Coronary artery (tissue), 2 donors: ENCODE measurements at regions not wholly inside any gene's neighbourhood (a gene's known extent, or its start where the extent isn't known, plus 50 kb on each side); places are given as distances from the start of the nearest gene placed in this dataset.

Experiments
- DNase-seq: peaks from one replicate; pipeline ENCODE4 v3.0.0-alpha.2; 2017; ENCODE audit warnings: low spot score
- H3K27ac ChIP-seq, 2 donors: fragments of 200-600 bp; sonication (generic); one replicate each; pipeline ENCODE4 v1.5.1; 2016 to 2019
- H3K4me3 ChIP-seq: fragments of 200-600 bp; sonication (generic); 2 replicates; pipeline ENCODE4 v1.5.1; 2016; ENCODE audit warnings: mild to moderate bottlenecking, moderate library complexity
- CTCF ChIP-seq: fragments of 200-600 bp; sonication (generic); IDR thresholded peaks from one replicate; pipeline ENCODE4 v1.5.1; 2019; ENCODE audit warnings: antibody characterized with exemption

DNA sequence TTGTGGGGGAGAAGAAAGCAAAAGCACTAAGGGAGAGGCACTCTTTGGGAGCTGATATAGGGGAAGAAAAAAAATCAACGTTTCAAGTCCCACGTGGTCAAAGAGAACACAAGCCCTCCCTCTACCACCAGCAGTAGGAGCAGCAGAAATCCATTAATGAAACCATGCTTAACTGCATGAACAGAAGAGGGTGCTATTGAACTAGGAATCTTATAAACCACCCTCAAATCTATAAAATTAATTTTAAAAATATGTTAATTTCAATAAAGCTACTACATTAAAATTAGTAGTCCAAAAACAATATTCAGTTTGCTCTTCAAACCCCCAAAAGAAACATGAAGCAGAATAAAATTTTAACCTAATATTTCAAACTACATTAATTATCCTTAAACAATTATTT lies 147.8 kb downstream of the TMEM18 start:
- no peak overlapping the region for H3K27ac ChIP-seq
- H3K4me3 ChIP-seq, result no peak overlapping the region
- no peak for TF ChIP-seq CTCF
- no peak for DNase-seq

GRCh38 chr2:527581-527980 lies 149.6 kb downstream of the TMEM18 start:
- no peak overlapping the region for H3K4me3 ChIP-seq
- DNase-seq, result no peak
- no peak for TF ChIP-seq CTCF

GRCh38 chr2:526918-527317 lies 150.3 kb downstream of the TMEM18 start:
- Histone ChIP-seq H3K4me3 (no peak overlapping the region), H3K27ac (no peak overlapping the region)
- DNase-seq, result no peak
- no peak for TF ChIP-seq CTCF

More at GRCh38 chr2:527581-527980, 149.6 kb downstream of the TMEM18 start:
- H3K27ac ChIP-seq, result no peak overlapping the region

DNA sequence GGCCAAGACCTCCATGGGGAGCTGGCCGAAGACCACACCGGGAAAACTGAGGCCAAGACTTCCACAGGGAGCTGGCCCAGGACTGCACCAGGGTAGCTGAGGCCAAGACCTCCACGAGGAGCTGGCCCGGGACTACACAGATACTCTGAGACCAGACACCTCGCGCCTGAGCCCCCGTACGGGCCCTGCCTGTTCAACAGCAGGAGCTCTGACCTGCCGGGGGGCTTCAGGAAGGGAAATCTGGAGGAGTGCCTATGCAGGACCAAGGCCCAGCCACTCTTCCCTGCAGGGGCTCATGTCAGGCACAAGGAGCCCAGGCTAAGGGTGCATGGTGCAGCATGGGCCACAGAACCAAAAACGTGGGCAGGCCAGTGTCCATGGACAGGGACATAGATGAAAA lies 151.6 kb downstream of the TMEM18 start:
- H3K27ac ChIP-seq, result no peak overlapping the region
- no peak for TF ChIP-seq CTCF
- DNase-seq, result no peak

DNA sequence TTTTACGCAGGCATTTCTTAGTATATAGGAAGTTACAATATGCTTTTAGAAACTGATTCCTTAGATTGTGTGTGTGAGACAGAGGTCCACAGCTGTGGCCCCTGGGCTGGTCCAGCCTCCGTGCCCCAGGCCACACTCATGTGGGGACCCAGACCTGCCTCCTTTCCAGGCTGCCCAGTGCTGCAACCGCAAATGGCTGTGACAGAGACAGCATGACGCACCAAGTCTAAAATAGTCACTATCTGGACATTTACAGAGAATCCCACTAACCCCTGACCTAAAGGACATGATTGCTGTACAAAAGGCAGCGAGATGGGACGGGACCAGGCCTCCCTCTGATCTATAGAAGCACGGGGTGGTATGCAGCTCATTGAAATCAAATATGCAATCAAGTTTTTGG lies 152.2 kb downstream of the TMEM18 start:
- no peak for DNase-seq
- TF ChIP-seq CTCF, result no peak
- Histone ChIP-seq H3K27ac (no peak overlapping the region), H3K4me3 (no peak overlapping the region)

More for the DNA sequence above, 151.6 kb downstream of the TMEM18 start:
- H3K4me3 ChIP-seq, result no peak overlapping the region

DNA sequence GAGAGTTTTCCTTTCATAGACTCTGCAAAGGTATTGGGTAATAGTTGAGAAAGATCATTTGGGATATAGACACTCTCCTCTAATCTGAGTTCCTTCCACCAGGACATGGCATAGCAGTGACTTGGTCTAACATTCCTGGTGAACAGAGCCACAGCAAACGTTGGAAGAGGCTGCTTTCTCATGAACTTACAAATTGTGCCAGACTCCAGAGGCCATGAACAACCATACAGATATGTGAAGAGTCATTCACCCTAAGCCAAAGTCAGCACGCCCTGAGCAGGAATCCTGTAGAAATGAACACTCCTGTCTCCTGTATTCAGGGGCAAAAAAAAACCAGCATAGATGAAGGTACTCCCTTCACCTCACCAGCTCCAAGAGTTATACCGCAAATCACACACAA lies 152.8 kb downstream of the TMEM18 start:
- Histone ChIP-seq H3K4me3 (no peak overlapping the region), H3K27ac (no peak overlapping the region)
- no peak for DNase-seq
- no peak for TF ChIP-seq CTCF

DNA sequence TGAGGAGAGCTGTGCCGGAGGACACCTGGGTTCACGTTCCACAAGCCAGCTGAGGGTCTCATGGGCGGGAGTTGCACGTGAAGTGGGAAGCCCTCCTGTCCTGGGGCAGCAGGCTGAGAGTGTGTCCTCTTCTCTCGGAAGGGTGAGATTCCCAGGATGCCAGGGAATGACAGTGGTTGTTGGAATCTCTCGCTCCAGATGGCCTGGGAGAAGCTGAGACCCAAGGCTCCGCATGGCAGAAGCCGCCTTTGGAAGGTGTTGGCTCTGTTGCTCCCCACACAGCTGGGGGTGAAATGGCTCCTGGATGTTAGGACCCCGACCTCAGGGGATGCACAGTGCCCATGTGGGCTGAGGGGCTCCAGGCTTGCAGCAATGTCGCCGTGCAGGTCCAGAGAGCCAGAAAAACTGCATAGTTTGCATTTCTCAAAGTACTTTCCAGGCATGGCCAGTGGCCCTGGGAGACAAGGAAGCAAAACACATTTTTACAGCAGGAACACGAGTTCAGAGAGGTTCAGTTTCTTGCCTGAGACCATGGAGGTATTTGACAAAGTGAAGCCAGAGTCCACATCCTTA lies 153.4 kb downstream of the TMEM18 start:
- H3K4me3 ChIP-seq, result no peak overlapping the region
- DNase-seq, result no peak
- H3K27ac ChIP-seq, result no peak overlapping the region
- no peak for TF ChIP-seq CTCF
